ENCODE measurements at regions not wholly inside any gene's neighbourhood (a gene's known extent, or its start where the extent isn't known, plus 50 kb on each side); places are given as distances from the start of the nearest gene placed in this dataset.

DNA sequence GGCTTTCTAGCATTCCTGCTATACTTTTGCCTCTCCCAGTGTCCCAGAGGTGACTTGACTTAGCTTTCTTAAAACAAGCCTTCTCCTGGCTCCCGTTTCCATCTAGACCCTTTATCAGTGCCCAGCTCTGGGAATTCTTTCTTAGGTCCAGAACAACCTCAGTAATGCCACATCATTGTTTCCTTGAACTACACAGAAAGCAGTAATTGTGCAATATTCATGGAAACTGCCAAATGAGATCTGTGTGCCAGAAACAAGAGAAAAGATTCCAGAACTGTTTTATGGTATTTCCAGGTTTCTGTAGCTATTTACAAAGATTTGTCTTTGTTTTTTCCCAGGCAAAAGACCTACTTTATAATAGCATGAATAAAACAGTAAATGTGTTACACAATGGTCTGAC is 391.3 kb downstream of the SLCO4C1 start:
- TF ChIP-seq, protein P1, sequence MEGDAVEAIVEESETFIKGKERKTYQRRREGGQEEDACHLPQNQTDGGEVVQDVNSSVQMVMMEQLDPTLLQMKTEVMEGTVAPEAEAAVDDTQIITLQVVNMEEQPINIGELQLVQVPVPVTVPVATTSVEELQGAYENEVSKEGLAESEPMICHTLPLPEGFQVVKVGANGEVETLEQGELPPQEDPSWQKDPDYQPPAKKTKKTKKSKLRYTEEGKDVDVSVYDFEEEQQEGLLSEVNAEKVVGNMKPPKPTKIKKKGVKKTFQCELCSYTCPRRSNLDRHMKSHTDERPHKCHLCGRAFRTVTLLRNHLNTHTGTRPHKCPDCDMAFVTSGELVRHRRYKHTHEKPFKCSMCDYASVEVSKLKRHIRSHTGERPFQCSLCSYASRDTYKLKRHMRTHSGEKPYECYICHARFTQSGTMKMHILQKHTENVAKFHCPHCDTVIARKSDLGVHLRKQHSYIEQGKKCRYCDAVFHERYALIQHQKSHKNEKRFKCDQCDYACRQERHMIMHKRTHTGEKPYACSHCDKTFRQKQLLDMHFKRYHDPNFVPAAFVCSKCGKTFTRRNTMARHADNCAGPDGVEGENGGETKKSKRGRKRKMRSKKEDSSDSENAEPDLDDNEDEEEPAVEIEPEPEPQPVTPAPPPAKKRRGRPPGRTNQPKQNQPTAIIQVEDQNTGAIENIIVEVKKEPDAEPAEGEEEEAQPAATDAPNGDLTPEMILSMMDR (IDR thresholded peaks at IDR 0.05; ENCODE audit: low read depth, low read length): no peak
- TF ChIP-seq POLR2A (IDR thresholded peaks at IDR 0.05; ENCODE audit: extremely low read depth, insufficient read length) (no peak), MYC (IDR thresholded peaks at IDR 0.05; ENCODE audit: low read depth, low read length) (no peak)
- TF ChIP-seq, protein P2, sequence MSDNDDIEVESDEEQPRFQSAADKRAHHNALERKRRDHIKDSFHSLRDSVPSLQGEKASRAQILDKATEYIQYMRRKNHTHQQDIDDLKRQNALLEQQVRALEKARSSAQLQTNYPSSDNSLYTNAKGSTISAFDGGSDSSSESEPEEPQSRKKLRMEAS (IDR thresholded peaks at IDR 0.05; ENCODE audit: low read depth, low read length): no peak
